ENCODE measurements at regions not wholly inside any gene's neighbourhood (a gene's known extent, or its start where the extent isn't known, plus 50 kb on each side); places are given as distances from the start of the nearest gene placed in this dataset.
"Not testable (repeated sequence)": the region's sequence is repeated elsewhere in the genome, so short reads cannot be mapped to it uniquely, and the experiment has no call there.

DNA sequence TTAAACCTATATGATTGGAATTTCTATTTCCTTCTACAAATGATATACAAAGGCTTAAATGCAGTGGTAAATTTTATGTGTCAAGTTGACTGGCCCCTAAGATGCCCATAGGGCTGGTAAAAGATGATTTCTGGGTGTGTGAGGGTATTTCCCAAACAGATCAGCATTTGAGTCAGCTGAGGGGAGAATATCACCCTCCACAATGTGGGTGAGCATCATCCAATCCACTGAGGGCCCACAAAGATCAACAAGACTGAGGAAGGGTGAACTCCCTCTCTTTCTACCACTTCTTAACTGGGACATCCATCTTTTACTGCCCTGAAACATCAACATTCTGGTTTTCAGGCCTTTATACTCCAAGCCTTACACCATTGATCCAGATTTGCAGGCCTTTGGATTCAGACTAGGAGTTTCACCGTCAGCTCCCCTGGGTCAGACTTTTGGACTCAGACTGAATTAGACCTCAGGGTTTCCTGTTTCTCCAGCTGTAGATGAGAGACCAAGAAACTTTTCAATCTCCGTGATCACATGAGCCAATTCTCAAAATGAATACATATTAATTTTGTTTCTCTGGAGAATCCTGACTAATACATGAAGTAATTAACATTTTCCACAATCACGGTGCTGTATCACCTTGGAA, 1020.7 kb upstream of the SLIT2 start:
- ATAC-seq (ENCODE audit: low read depth) (no peak), DNase-seq (ENCODE audit: low spot score in 2 of 2) (no peak)
- H3K4me3 Mint-ChIP-seq: no peak overlapping the region
- no peak overlapping the region for H3K27ac Mint-ChIP-seq
- no peaks in the 10 kb centered on the region for H3K27me3 Mint-ChIP-seq
- no peaks in the 10 kb centered on the region for H3K36me3 Mint-ChIP-seq
- no peaks in the 10 kb centered on the region for H3K4me1 Mint-ChIP-seq
- H3K9me3 Mint-ChIP-seq: no peaks in the 10 kb centered on the region

- H3K27me3 Mint-ChIP-seq: no peaks in the 10 kb centered on the region
- no peaks in the 10 kb centered on the region for H3K4me1 Mint-ChIP-seq
- H3K36me3 Mint-ChIP-seq: no peaks in the 10 kb centered on the region
- H3K27ac Mint-ChIP-seq: no peak overlapping the region
- DNase-seq (ENCODE audit: low spot score in 2 of 2) (no peak), ATAC-seq (ENCODE audit: low read depth) (no peak)
- no peaks in the 10 kb centered on the region for H3K9me3 Mint-ChIP-seq
- H3K4me3 Mint-ChIP-seq: no peak overlapping the region
Observed at GRCh38 chr4:19227701-19228100, 1024.0 kb upstream of the SLIT2 start.

- no peak for ATAC-seq (ENCODE audit: low read depth)
Observed at GRCh38 chr4:19224820-19225219, 1026.9 kb upstream of the SLIT2 start.

GRCh38 chr4:19216476-19216875, 1035.2 kb upstream of the SLIT2 start:
- DNase-seq (ENCODE audit: low spot score in 2 of 2): no peak
- no peaks in the 10 kb centered on the region for H3K4me1 Mint-ChIP-seq
- H3K9me3 Mint-ChIP-seq: no peaks in the 10 kb centered on the region
- no peaks in the 10 kb centered on the region for H3K36me3 Mint-ChIP-seq
- no peak for ATAC-seq (ENCODE audit: low read depth)
- no peaks in the 10 kb centered on the region for H3K27me3 Mint-ChIP-seq
- H3K27ac Mint-ChIP-seq: no peak overlapping the region
- H3K4me3 Mint-ChIP-seq: no peak overlapping the region

More at GRCh38 chr4:19224820-19225219, 1026.9 kb upstream of the SLIT2 start:
- Mint-ChIP-seq H3K27me3 (no peaks in the 10 kb centered on the region), H3K36me3 (no peaks in the 10 kb centered on the region), H3K4me3 (no peak overlapping the region), H3K9me3 (no peaks in the 10 kb centered on the region), H3K4me1 (no peaks in the 10 kb centered on the region), H3K27ac (no peak overlapping the region)
- DNase-seq (ENCODE audit: low spot score in 2 of 2): no peak

GRCh38 chr4:19214591-19215186, 1037.0 kb upstream of the SLIT2 start:
- no peaks in the 10 kb centered on the region for H3K36me3 Mint-ChIP-seq
- H3K27me3 Mint-ChIP-seq: no peaks in the 10 kb centered on the region
- H3K9me3 Mint-ChIP-seq: peaks cover 6% of the 10 kb centered on the region
- H3K27ac Mint-ChIP-seq: no peak overlapping the region
- no peak overlapping the region for H3K4me3 Mint-ChIP-seq
- no peaks in the 10 kb centered on the region for H3K4me1 Mint-ChIP-seq
- DNase-seq (ENCODE audit: low spot score in 2 of 2) (no peak), ATAC-seq (ENCODE audit: low read depth) (no peak)

GRCh38 chr4:19213388-19213787, 1038.3 kb upstream of the SLIT2 start:
- peaks cover 6% of the 10 kb centered on the region for H3K9me3 Mint-ChIP-seq
- no peak overlapping the region for H3K4me3 Mint-ChIP-seq
- ATAC-seq (ENCODE audit: low read depth): no peak
- no peaks in the 10 kb centered on the region for H3K36me3 Mint-ChIP-seq
- no peak for DNase-seq (ENCODE audit: low spot score in 2 of 2)
- H3K27ac Mint-ChIP-seq: no peak overlapping the region
- H3K27me3 Mint-ChIP-seq: no peaks in the 10 kb centered on the region
- H3K4me1 Mint-ChIP-seq: no peaks in the 10 kb centered on the region

GRCh38 chr4:19205853-19206252, 1045.9 kb upstream of the SLIT2 start:
- no peak for DNase-seq (ENCODE audit: low spot score in 2 of 2)
- Mint-ChIP-seq H3K27ac (no peak overlapping the region), H3K4me1 (no peaks in the 10 kb centered on the region), H3K4me3 (no peak overlapping the region), H3K27me3 (no peaks in the 10 kb centered on the region), H3K9me3 (peaks cover 6% of the 10 kb centered on the region), H3K36me3 (no peaks in the 10 kb centered on the region)
- no peak for ATAC-seq (ENCODE audit: low read depth)

GRCh38 chr4:19197838-19198237, 1053.9 kb upstream of the SLIT2 start:
- H3K4me1 Mint-ChIP-seq; H3K9me3 Mint-ChIP-seq; H3K36me3 Mint-ChIP-seq; H3K27ac Mint-ChIP-seq; ATAC-seq (ENCODE audit: low read depth); DNase-seq (ENCODE audit: low spot score in 2 of 2); H3K27me3 Mint-ChIP-seq; H3K4me3 Mint-ChIP-seq: not testable (repeated sequence)

- Mint-ChIP-seq H3K9me3 (no peaks in the 10 kb centered on the region), H3K27me3 (no peaks in the 10 kb centered on the region), H3K27ac (no peak overlapping the region), H3K36me3 (no peaks in the 10 kb centered on the region), H3K4me1 (no peaks in the 10 kb centered on the region), H3K4me3 (no peak overlapping the region)
- no peak for ATAC-seq (ENCODE audit: low read depth)
- no peak for DNase-seq (ENCODE audit: low spot score in 2 of 2)
Observed at GRCh38 chr4:19195696-19196095, 1056.0 kb upstream of the SLIT2 start.

DNA sequence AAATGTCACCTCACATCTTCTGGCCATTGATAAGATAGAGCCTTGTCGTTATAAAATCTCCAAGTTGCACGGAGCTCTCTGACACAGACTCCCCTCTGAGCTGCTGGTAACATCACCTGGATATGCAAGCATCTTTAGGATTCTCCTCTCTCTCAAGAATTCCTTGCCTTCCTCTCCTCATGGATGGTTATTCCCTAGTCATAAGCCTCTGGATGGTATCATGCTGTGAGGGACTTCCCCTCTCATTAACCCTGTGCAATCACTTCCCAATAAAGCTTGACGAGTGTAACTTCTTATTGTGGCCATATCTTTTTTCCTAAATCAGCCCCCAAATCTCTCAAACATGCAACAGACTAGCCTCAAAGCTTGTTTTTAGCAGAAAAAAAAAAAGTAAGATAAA, 1057.0 kb upstream of the SLIT2 start:
- Mint-ChIP-seq H3K9me3 (no peaks in the 10 kb centered on the region), H3K27ac (no peak overlapping the region), H3K4me1 (no peaks in the 10 kb centered on the region), H3K4me3 (no peak overlapping the region), H3K36me3 (no peaks in the 10 kb centered on the region), H3K27me3 (no peaks in the 10 kb centered on the region)
- DNase-seq (ENCODE audit: low spot score in 2 of 2): no peak
- no peak for ATAC-seq (ENCODE audit: low read depth)

DNA sequence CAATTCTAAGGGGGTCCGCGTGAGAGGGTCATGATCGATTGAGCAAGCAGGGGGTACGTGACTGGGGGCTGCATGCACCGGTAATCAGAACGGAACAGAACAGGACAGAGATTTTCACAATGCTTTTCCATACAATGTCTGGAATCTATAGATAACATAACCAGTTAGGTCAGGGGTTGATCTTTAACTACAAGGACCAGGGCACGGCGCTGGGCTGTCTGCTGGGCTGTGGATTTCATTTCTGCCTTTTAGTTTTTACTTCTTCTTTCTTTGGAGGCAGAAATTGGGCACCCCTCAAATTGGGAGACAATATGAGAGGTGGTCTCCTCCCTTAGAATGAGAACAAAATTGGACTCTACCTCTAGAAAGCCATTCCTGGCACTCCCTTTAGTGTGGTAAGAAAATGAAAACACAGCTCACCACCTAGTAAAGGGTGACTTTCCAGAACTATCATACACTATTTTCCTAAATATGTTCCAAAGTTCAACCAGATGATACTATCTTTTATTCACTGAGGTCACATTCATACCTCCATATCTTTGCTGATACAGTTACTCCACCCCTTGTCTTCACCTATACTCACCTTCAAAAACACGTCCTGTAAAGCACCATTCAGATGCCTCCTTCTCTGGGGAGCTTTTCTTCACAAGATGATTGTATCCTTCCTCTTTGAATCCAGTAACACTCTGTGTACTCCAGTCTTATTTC, 1058.3 kb upstream of the SLIT2 start:
- ATAC-seq (ENCODE audit: low read depth): no peak
- H3K27ac Mint-ChIP-seq: no peak overlapping the region
- no peak for DNase-seq (ENCODE audit: low spot score in 2 of 2)
- H3K36me3 Mint-ChIP-seq: no peaks in the 10 kb centered on the region
- no peaks in the 10 kb centered on the region for H3K9me3 Mint-ChIP-seq
- H3K4me3 Mint-ChIP-seq: no peak overlapping the region
- no peaks in the 10 kb centered on the region for H3K27me3 Mint-ChIP-seq
- no peaks in the 10 kb centered on the region for H3K4me1 Mint-ChIP-seq

DNA sequence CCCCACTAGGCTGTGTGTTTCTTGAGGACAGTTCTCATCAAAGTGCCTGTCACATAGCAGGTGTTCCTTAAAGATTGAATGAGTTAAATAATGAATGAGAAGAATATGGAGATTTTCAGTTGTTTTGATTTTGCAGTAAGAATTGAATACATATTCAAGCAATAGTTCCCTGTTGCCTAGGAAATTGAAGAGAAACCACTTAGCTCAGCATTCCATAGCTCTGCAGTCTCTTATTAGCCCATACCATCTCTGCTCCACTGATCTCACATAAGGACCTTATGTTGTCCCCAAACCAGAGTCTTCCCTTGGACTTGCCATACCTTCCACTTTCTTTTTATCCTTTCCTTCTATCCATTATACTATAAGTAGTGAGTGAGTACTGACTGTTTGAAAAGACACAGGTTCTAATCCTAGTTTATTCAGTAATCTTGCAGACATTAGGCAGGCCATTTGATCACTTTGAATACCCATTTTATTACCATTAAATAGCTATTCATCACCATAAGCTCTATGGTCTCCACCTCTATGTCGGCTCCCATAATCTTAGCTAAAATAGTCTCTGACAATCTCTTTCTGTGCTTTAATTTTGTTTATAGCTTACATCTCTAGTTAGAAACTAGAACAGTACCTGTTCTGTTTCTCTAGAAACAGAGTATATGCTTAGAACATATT, 1059.6 kb upstream of the SLIT2 start:
- no peak overlapping the region for H3K4me3 Mint-ChIP-seq
- H3K9me3 Mint-ChIP-seq: no peaks in the 10 kb centered on the region
- DNase-seq (ENCODE audit: low spot score in 2 of 2): no peak
- no peaks in the 10 kb centered on the region for H3K27me3 Mint-ChIP-seq
- ATAC-seq (ENCODE audit: low read depth): no peak
- H3K4me1 Mint-ChIP-seq: no peaks in the 10 kb centered on the region
- no peaks in the 10 kb centered on the region for H3K36me3 Mint-ChIP-seq
- H3K27ac Mint-ChIP-seq: no peak overlapping the region

DNA sequence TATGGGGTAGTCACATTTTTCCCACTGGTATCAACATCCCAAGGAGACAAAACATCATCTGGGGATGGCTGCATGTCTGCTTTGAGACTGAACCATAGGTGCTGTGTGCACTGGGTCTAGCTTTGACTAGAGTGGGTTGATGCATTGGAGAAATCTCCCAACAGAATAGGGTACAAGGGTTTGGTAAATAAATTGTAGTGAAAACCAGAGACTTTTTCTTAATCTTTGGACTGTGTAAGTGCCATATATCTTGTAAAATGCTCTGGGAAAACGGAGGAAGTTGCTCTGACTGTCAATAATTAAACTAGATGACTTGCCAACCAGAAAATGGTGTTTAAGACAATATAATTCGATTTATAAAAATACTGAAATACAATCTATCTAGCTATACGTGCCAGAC, 1064.0 kb upstream of the SLIT2 start:
- Mint-ChIP-seq H3K36me3 (no peaks in the 10 kb centered on the region), H3K9me3 (no peaks in the 10 kb centered on the region), H3K27me3 (no peaks in the 10 kb centered on the region), H3K4me1 (no peaks in the 10 kb centered on the region), H3K4me3 (no peak overlapping the region), H3K27ac (no peak overlapping the region)
- ATAC-seq (ENCODE audit: low read depth) (no peak), DNase-seq (ENCODE audit: low spot score in 2 of 2) (no peak)

- H3K4me1 Mint-ChIP-seq: no peaks in the 10 kb centered on the region
- no peak for ATAC-seq (ENCODE audit: low read depth)
- H3K27me3 Mint-ChIP-seq: no peaks in the 10 kb centered on the region
- DNase-seq (ENCODE audit: low spot score in 2 of 2): no peak
- no peak overlapping the region for H3K27ac Mint-ChIP-seq
- no peaks in the 10 kb centered on the region for H3K9me3 Mint-ChIP-seq
- H3K36me3 Mint-ChIP-seq: no peaks in the 10 kb centered on the region
- no peak overlapping the region for H3K4me3 Mint-ChIP-seq
Observed at GRCh38 chr4:19187096-19187495, 1064.6 kb upstream of the SLIT2 start.
